Endothelial cell of umbilical vein (primary cell): ENCODE measurements at regions not wholly inside any gene's neighbourhood (a gene's known extent, or its start where the extent isn't known, plus 50 kb on each side); places are given as distances from the start of the nearest gene placed in this dataset.

ENCODE experiments used
- BruUV-seq: library from RNA; stranded (reverse); fragments of 400-500 nt; replicated peaks from 2 replicates; lab custom pipeline; 2021; lab: Mats Ljungman, UMichigan
- CTCF ChIA-PET: fragments of 300-600, 350-600 bp; sonication (Branson Sonifier 250); formaldehyde crosslinking; loops from one replicate; lab custom pipeline; 2021; ENCODE audit warnings: antibody characterized with exemption, inconsistent platforms; lab: Charles Lee
- POLR2A ChIA-PET: fragments of 300-600, 350-600 bp; sonication (Branson Sonifier 250); formaldehyde crosslinking; loops from one replicate; lab custom pipeline; 2021; ENCODE audit warnings: antibody characterized with exemption, inconsistent platforms; lab: Charles Lee
- DNase-seq: peaks from one replicate; pipeline ENCODE4 v3.0.0-alpha.2; 2011; ENCODE audit warnings: low read depth, low spot score
- FAIRE-seq: peaks from 2 replicates; lab custom pipeline; 2011; peaks lifted over from hg19 to GRCh38; lab: Jason Lieb, UNC
- H2AFZ ChIP-seq: 2 replicates; pipeline ENCODE4 v1.6.0; 2012; ENCODE audit warnings: low read depth, low read length, control low read depth, inconsistent platforms
- H3K27ac ChIP-seq: 2 replicates; pipeline ENCODE4 v1.5.1; 2011; ENCODE audit warnings: low read depth, mild to moderate bottlenecking, control low read depth, low read length, moderate library complexity; ENCODE audit not compliant: insufficient read depth
- H3K27me3 ChIP-seq, 2 experiments: 2 replicates each; pipeline versions ENCODE4 v1.6.0 to v1.6.1; 2011; ENCODE audit warnings: low read length in 2 of 2, mixed read lengths in 1 of 2; ENCODE audit not compliant: control insufficient read depth in 2 of 2, insufficient read depth in 2 of 2
- H3K36me3 ChIP-seq, 2 experiments: 2 replicates in 1 of 2; 3 replicates in 1 of 2; pipeline ENCODE4 v1.5.1; 2011; ENCODE audit warnings: low read length in 2 of 2, mild to moderate bottlenecking in 1 of 2, moderate library complexity in 1 of 2; ENCODE audit not compliant: control insufficient read depth in 2 of 2, insufficient read depth in 2 of 2; ENCODE audit errors: extremely low read depth in 1 of 2
- H3K4me1 ChIP-seq: 3 replicates; pipeline ENCODE4 v1.5.1; 2011; ENCODE audit warnings: mild to moderate bottlenecking, low read length; ENCODE audit not compliant: control insufficient read depth, insufficient read depth; ENCODE audit errors: extremely low read depth
- H3K4me2 ChIP-seq: 2 replicates; pipeline ENCODE4 v1.6.1; 2011; ENCODE audit warnings: low read length, control low read depth, mixed read lengths; ENCODE audit not compliant: insufficient read depth
- H3K4me3 ChIP-seq, 3 experiments: fragments of 200-600 bp in 1 of 3; sonication (generic), shearing (Covaris generic) in 1 of 3; replicated peaks in 1 of 3; 2 replicates each; pipeline ENCODE4 v1.5.1; 2011 to 2016; ENCODE audit warnings: control low read depth in 3 of 3, low read length in 3 of 3, mild to moderate bottlenecking in 2 of 3, inconsistent platforms in 1 of 3, low read depth in 1 of 3, moderate library complexity in 1 of 3; ENCODE audit not compliant: insufficient read depth in 1 of 3
- H3K79me2 ChIP-seq: 2 replicates; pipeline ENCODE4 v1.6.0; 2012; ENCODE audit warnings: low read length, inconsistent platforms; ENCODE audit not compliant: control insufficient read depth, insufficient read depth
- H3K9ac ChIP-seq: replicated peaks from 2 replicates; pipeline ENCODE3; 2011; ENCODE audit warnings: low read length, control low read depth; ENCODE audit not compliant: insufficient read depth; ENCODE audit errors: extremely low read depth
- H3K9me1 ChIP-seq: replicated peaks from 3 replicates; pipeline ENCODE4 v1.6.0; 2011; ENCODE audit warnings: mild to moderate bottlenecking, low read length; ENCODE audit not compliant: control insufficient read depth, insufficient read depth; ENCODE audit errors: extremely low read depth
- H3K9me3 ChIP-seq: replicated peaks from 2 replicates; pipeline ENCODE4 v1.5.1; 2012; ENCODE audit warnings: low read length, inconsistent platforms; ENCODE audit not compliant: control insufficient read depth, insufficient read depth
- H4K20me1 ChIP-seq: replicated peaks from 2 replicates; pipeline ENCODE3; 2011; ENCODE audit warnings: mild to moderate bottlenecking, low read length; ENCODE audit not compliant: control insufficient read depth, insufficient read depth; ENCODE audit errors: extremely low read depth
- EZH2 ChIP-seq: IDR thresholded peaks from 2 replicates; pipeline ENCODE4 v1.6.1; 2012; ENCODE audit warnings: borderline replicate concordance, low read depth, mild to moderate bottlenecking, moderate library complexity, low read length, inconsistent platforms; ENCODE audit not compliant: severe bottlenecking
- FOS ChIP-seq: IDR thresholded peaks from 2 replicates; pipeline ENCODE4 v1.6.1; 2011; ENCODE audit warnings: mild to moderate bottlenecking, low read length, moderate library complexity, borderline replicate concordance; ENCODE audit not compliant: insufficient read depth
- GATA2 ChIP-seq: IDR thresholded peaks from 2 replicates; pipeline ENCODE4 v1.7.0; 2011; ENCODE audit warnings: low read depth, mild to moderate bottlenecking, moderate library complexity, mixed read lengths, low read length; ENCODE audit not compliant: insufficient read length, insufficient read depth
- JUN ChIP-seq: IDR thresholded peaks from 2 replicates; pipeline ENCODE4 v1.6.1; 2011; ENCODE audit warnings: borderline replicate concordance, low read depth; ENCODE audit not compliant: insufficient read length, insufficient read depth
- MYC ChIP-seq: IDR thresholded peaks from one replicate; pipeline ENCODE4 v1.6.1; 2011; ENCODE audit warnings: mild to moderate bottlenecking, low read depth, low read length
- POLR2A ChIP-seq: IDR thresholded peaks from 2 replicates; pipeline ENCODE4 v1.6.1; 2012; ENCODE audit warnings: low read depth, mild to moderate bottlenecking, control low read depth, low read length
- POLR2AphosphoS5 ChIP-seq: IDR thresholded peaks from 2 replicates; pipeline ENCODE4 v1.6.1; 2012; ENCODE audit warnings: low read depth, mild to moderate bottlenecking, control low read depth, low read length, moderate library complexity; ENCODE audit not compliant: insufficient read depth
- dilution Hi-C: fragments of 300-500 bp; cut with MboI; formaldehyde crosslinking; loops from one replicate; pipeline ENCODE4 v1.15.0; 2019; ENCODE audit warnings: low sequenced_read_pairs; ENCODE audit not compliant: extremely low pct_ligation_motif_present
- intact Hi-C: fragments of 100-400 bp; cut with micrococcal nuclease; formaldehyde crosslinking; loops from one replicate; pipeline ENCODE4 v1.10.0; 2022
- TF ChIP-seq, protein P1 (sequence below): IDR thresholded peaks from 2 replicates; pipeline ENCODE4 v1.6.1; 2011; ENCODE audit not compliant: insufficient read depth, insufficient read length
- TF ChIP-seq, protein P2 (sequence below), 2 donors: IDR thresholded peaks; 1 replicate in 1 of 2; 2 replicates in 1 of 2; pipeline ENCODE4 v1.5.1; 2011; ENCODE audit warnings: low read length in 2 of 2, mild to moderate bottlenecking in 2 of 2, moderate library complexity in 2 of 2, control low read depth in 1 of 2, inconsistent platforms in 1 of 2, low read depth in 1 of 2; ENCODE audit not compliant: insufficient read depth in 1 of 2; ENCODE audit errors: extremely low read depth in 1 of 2

DNA sequence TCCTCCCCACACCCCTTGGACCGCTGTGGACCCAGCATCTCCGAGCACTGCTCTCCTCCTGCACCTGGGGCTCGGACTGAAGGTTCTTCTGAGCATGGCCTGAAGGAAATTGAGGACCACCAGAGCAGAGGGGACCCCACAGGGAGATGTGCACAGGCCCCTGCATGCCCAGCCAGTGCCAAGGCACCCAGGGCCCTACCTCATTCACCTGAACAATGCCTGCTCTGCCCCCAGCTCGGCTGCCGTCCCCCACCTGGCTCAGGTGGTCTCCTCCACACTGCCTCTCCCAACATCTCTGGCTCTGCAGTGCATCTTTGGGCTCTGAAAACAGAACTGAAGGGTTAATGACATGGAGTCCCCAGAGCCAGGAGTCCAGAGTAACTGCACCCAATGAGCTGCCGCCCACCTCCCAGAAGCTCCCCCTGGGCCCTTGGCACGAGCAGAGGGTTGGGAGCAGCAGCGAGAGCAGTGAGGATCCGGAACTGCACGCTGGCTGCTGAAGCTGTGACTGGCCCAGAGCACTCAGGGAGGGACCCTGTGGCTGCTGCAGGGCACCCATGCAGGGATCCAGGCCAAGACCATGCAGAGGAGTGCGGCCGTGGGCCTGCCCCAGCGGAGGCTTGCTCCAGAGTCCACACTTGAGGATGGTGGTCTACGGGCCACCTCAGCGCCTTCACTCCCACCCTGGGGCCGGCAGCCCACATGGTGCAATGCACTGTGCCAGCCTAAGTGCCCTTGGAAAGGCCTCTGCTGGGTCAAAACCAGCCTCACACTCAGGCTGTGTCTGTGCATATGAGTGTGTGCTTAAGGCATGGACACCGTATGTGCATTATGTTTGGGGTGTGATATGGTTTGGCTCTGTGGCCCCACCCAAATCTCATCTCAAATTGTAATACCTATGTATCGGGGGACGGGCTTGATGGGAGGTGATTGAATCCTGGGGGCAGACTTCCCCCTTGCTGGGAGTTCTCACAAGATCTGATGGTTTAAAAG lies 686.1 kb downstream of the TBC1D22A start:
- DNase-seq (no peak), FAIRE-seq (no peak)
- Histone ChIP-seq H3K9me1 (no peaks in the 10 kb centered on the region), H3K36me3 (no peaks in the 10 kb centered on the region), H3K9ac (no peak overlapping the region), H4K20me1 (no peaks in the 10 kb centered on the region), H3K79me2 (no peaks in the 10 kb centered on the region), H3K27ac (no peak overlapping the region), H3K4me1 (no peaks in the 10 kb centered on the region), H2AFZ (no peak overlapping the region), H3K4me3 (no peak overlapping the region), H3K9me3 (peaks cover 11% of the 10 kb centered on the region), H3K4me2 (no peak overlapping the region), H3K27me3 (no peaks in the 10 kb centered on the region)
- intact Hi-C loops, result no loop called here
- dilution Hi-C loops, result no loop called here
- BruUV-seq, result no TSS peak
- POLR2A ChIA-PET, result no interaction called here
- TF ChIP-seq POLR2A (no peak), POLR2AphosphoS5 (no peak), FOS (no peak), MYC (no peak)
- CTCF ChIA-PET, result no interaction called here

- FAIRE-seq (no peak), DNase-seq (no peak)
- Histone ChIP-seq H3K4me1 (no peaks in the 10 kb centered on the region), H3K79me2 (no peaks in the 10 kb centered on the region), H3K4me2 (no peak overlapping the region), H3K27me3 (no peaks in the 10 kb centered on the region), H2AFZ (no peak overlapping the region), H3K27ac (no peak overlapping the region), H3K9me1 (no peaks in the 10 kb centered on the region), H3K4me3 (no peak overlapping the region), H3K9ac (no peak overlapping the region), H4K20me1 (no peaks in the 10 kb centered on the region), H3K9me3 (peaks cover 15% of the 10 kb centered on the region), H3K36me3 (no peaks in the 10 kb centered on the region)
- dilution Hi-C loops, result no loop called here
- POLR2A ChIA-PET, result no interaction called here
- TF ChIP-seq POLR2A, result no peak
- TF ChIP-seq, protein P1, sequence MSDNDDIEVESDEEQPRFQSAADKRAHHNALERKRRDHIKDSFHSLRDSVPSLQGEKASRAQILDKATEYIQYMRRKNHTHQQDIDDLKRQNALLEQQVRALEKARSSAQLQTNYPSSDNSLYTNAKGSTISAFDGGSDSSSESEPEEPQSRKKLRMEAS, result no peak
- no peak for TF ChIP-seq GATA2
- TF ChIP-seq FOS, result no peak
- TF ChIP-seq, protein P2, sequence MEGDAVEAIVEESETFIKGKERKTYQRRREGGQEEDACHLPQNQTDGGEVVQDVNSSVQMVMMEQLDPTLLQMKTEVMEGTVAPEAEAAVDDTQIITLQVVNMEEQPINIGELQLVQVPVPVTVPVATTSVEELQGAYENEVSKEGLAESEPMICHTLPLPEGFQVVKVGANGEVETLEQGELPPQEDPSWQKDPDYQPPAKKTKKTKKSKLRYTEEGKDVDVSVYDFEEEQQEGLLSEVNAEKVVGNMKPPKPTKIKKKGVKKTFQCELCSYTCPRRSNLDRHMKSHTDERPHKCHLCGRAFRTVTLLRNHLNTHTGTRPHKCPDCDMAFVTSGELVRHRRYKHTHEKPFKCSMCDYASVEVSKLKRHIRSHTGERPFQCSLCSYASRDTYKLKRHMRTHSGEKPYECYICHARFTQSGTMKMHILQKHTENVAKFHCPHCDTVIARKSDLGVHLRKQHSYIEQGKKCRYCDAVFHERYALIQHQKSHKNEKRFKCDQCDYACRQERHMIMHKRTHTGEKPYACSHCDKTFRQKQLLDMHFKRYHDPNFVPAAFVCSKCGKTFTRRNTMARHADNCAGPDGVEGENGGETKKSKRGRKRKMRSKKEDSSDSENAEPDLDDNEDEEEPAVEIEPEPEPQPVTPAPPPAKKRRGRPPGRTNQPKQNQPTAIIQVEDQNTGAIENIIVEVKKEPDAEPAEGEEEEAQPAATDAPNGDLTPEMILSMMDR (IDR thresholded peaks at IDR 0.05; ENCODE audit: extremely low read depth in 1 of 2, insufficient read depth in 1 of 2, low read depth in 1 of 2, low read length in 2 of 2), result no peak
- no peak for TF ChIP-seq MYC
- TF ChIP-seq JUN, result no peak
- TF ChIP-seq POLR2AphosphoS5, result no peak
- no peak for TF ChIP-seq EZH2
- CTCF ChIA-PET, result no interaction called here
- intact Hi-C loops, result no loop called here
- BruUV-seq, result no TSS peak
Measured at GRCh38 chr22:47446821-47447810, 684.7 kb downstream of the TBC1D22A start.
